Left cardiac atrium (tissue), 4 donors: ENCODE measurements at regions not wholly inside any gene's neighbourhood (a gene's known extent, or its start where the extent isn't known, plus 50 kb on each side); places are given as distances from the start of the nearest gene placed in this dataset.
A peak's percentile ranks its signal among the peaks of the same experiment; 100 is the strongest.

Source experiments
- ATAC-seq, 2 donors: fragments of 200-7000 bp; cut with Tn5 transposase; one replicate each; pipeline ENCODE4 v1.9.1; 2020; ENCODE audit warnings: mild to moderate bottlenecking in 2 of 2, moderate library complexity in 2 of 2
- DNase-seq: peaks from one replicate; pipeline ENCODE4 v3.0.0-alpha.2; 2020
- intact Hi-C, 2 donors: fragments of 100-400 bp; cut with DNase I; formaldehyde crosslinking; loops; one replicate each; pipeline versions ENCODE4 v1.14.1 to v1.15.1; 2022 to 2023
- donor health status: DM: no; HTN: yes; CAD: no.
- donor health status: DM: no; HTN: yes; CAD: no; lungs with severe emphysema.
- donor health status: DM: yes; HTN: yes; CAD: no.
- donor health status: Dilated cardiomyopathy.

DNA sequence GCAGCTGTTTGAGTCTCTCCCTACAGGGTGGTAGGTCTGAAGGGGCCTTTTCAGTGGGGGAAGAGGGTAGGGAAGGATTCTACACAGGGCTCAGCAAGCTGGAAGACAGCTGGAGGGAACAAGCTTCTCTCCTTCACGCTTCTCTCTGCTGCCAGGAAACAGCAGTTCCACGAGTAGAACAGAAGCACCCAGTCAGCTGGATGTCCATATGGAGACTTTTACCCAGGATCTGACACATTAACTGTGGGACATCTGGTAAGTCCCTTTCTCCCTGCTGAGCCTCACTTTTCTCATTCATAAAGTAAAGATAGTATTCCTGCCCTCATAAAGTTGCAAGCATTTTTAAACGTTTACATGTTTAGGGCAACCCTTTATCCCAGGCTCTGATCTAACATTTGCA lies 280.3 kb downstream of the OMA1 start:
- intact Hi-C loops = no loop called here
- DNase-seq = no peak
- ATAC-seq = no peak

DNA sequence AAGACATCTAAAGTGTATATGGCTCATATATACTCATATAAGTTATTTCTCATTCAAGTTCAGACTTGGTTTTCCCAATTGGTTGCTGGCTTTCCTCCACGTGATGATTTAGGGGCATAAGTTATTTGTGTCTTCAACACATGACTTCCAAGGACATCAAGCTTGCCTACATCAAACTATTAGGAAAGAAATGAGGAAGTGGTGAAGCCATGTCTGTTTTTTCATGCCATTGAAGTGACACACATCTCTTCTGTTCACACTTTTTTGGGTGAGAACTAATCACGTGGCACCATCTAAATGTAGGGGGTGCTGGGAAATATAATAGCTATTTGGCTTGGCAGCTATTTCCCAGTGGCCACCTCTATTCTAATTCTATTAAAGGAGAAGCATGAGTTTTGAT lies 282.1 kb downstream of the OMA1 start:
- intact Hi-C loops = no loop called here
- DNase-seq = no peak
- no peak for ATAC-seq

DNA sequence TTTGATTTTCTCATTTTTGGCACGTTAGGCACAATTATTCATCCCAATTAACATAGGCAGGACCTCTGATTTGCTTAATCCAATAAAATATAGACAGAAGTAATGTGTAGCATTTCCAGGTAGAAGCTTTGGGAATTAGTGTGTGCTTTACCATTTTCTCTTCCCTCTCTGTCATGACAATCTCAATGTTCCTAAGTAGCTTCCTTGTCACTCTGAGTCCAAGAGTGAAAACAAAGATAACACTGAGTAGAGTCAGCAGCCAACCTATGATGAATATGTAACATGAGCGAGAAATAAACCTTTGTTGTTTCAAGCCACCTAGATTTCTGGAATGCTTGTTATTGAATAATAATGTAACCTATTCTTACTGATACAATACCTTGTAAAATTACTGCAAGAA lies 283.8 kb downstream of the OMA1 start:
- intact Hi-C loops = no loop called here
- ATAC-seq (no peak), DNase-seq (no peak)

DNA sequence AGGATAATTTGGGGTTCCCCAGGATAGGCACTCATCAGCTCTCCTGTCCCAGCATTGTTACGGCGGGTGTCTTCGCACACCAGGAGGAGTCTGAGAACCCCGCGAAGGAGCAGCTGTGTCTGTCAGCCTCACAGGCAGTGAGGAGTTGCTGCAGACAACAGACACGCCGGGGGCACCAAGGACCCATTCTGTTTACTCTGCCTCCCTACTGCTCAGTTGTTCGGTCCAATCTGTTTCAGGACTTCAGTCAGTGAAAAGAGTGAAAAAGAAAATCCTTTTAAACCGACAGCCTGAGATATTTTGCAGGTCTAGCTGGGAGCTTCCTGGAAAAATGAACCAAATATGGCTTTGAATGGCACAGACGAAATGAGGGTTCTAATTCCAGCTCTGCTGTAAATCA lies 288.4 kb downstream of the OMA1 start:
- no peak for ATAC-seq
- intact Hi-C loops = no loop called here
- no peak for DNase-seq

DNA sequence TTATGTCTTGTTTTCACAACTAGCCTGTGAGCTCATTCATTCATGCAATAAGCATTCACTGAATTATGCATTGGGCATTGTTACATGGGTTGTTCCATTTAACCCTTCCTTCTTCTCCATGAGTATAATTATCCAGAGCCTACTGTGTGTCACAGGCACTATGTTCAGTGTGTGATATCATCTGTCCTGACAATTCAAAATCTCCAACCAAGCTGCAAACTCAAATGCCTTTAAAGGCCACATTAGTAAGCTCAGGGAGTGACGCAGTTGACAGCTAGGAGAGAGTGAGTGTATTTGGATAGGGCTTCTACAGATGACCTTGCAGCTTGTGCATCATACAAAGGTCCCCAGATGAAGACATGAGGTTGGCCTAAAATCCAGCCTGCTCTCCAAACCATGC lies 289.5 kb downstream of the OMA1 start:
- intact Hi-C loops = no loop called here
- ATAC-seq = no peak
- DNase-seq = no peak

DNA sequence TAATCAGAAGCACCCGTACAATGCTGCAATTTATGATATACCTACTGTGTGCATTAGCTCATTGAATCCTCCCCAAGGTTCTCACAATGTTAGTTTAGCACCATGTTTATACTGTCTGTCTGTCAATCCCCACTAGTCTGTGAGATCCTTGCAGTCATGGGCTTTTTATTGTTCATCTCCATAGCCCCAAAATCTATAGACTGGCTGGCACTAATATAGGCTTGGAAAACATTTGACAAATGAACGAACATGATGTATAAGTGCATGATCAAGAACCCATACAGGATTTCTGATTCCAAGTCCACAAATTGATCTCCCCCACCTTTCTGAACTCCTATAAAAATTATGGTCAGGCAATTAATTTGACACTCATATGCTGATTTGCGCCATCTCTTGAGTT lies 290.0 kb downstream of the OMA1 start:
- intact Hi-C loops = no loop called here
- ATAC-seq (no peak), DNase-seq (no peak)

DNA sequence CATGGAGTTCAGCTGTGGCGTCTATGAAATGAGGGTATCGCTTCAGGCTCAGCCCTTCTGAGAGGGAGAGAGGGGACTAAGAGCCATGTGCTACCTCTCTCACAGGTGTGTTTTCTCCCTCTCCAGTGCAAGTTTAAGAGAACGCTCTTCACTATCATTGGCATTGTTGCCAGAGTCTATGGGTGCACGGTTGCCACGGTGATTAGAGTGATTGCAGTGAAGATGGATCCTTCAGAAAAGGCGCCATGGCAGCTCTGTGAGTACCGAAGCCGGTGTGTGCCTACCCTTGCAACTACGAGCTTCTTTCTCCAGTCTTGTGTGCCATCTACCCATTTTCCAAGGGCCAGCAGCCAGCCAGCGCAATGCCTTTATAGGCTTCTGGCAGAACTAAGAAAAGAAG lies 290.5 kb downstream of the OMA1 start:
- no peak for ATAC-seq
- intact Hi-C loops = no loop called here
- DNase-seq = no peak

DNA sequence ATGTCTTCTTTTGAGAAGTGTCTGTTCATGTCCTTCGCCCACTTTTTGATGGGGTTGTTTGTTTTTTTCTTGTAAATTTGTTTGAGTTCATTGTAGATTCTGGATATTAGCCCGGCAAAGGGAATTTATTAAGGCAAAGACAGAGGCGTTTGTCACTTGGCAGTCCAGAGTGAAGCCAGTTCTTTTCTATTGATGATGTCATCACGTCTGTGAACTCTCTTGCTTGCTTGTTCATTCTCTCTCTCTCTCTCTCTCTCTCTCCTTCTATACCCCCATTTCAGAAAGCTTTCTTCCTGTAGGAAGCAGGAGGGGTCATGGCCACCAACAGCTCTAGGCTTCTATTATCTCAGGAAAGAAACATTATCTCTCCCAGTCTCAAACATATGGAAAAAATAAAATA lies 291.3 kb downstream of the OMA1 start:
- DNase-seq (no peak), ATAC-seq (no peak)
- intact Hi-C loops = no loop called here

DNA sequence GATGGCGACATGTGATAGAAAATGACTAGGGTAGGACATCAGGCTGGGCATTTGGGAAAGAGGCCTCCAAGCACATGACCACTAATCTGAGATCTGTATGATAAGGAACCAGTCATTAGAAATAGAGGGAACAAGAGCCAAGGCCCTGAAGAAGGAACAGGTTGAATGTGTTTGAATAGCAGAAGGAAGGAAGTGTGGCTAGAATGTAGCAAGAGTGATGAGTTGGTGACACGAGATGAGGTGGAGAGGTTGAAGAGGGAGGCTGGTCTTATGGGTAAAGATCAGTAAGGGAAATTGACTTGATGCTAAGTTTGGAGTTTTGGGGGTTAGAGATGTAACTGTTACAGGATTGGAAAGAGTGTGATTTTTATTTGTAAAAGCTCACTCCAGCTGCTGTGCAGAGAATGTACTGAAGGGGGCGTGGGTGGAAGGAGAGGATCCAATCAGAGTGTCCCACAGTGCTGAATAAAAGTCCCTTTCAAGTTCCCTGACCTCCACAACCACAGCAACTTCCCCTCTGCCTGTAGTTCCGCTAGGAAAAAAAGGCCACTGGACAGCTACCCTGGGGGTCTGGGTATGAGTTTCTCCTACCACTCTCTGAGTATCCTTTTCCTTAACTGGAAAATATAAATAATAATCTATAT lies 295.0 kb downstream of the OMA1 start:
- DNase-seq (no peak), ATAC-seq (no peak)
- intact Hi-C loops = no loop called here

DNA sequence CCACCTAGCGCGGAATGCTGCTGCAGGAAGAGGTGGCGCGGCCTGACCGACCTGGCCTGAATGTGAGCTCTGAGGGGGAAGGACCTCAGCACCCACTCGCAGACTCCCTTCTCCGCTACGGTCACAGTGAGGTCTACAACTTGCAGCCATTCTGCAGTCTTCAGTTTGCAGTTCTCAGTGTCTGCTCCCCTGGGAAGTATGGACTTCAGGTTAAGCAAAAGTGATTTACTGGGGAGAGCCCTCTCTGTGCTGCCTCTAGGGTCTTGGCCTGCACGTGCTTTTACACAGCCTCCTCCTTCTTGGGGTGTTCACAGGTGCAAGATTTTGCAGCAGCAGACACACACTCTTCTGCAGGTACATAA lies 296.0 kb downstream of the OMA1 start:
- DNase-seq (no peak), ATAC-seq (no peak)
- intact Hi-C loops = no loop called here

DNA sequence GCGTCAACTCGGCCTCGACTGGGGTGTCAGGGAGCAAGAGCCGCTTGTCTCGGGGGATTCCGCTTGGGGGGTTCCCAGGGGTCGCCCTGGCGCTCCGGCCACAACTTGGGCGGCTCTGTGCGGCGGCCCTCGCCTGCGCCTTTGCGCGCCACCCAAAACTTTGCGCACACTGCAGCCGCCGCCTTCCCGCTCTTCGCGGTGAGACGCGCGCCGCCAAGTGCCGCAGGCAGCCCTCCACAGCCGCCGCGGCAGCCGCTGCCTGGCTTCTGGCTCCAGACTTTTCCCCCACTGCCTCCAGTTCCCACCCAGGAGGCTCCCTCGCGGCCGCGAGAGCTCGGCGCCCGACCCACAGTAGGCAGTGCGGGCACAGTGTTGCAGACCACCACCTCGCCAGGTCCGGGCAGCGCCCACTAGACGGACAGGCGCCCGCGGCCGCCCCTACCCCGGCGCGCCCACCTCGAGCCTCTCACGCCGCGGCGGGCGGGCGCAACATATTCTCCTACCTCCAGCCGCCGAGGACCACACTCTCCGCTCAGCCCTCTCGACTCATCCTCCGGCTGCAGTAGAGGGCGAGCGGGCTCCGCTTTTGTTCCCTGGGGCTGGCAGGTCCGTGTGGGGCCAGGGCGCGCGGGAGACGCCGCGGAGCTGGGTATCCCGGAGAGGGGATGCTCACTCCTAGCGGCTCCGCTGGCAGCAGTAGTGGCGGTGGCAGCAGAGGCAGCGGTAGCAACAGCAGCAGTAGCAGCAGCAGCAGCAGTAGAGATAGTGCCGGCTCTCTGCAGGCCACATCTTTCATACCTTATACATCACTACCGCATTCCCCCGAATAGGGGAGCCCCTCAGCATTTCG lies 296.6 kb downstream of the OMA1 start:
- DNase-seq (peak; percentile 24), ATAC-seq (peak; percentile 65 to 81)
- intact Hi-C loops = no loop called here

DNA sequence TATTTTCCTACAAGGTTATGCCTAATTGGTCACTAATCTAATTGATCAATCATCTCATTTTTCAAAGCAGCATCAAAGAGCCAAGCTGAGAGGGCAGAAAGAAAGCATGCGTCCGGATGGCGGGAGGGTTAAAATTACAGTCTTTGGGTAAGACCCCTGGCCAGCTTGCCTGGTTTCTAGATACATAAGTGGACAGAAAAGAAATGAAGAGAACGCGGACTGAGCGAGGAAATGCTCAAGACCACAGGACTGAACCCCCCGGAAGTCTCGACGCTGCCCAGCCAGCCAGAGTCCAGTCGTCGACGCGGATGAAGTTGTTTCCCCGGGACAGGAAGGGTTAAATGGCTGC lies 297.2 kb downstream of the OMA1 start:
- no peak for DNase-seq
- intact Hi-C loops = no loop called here
- ATAC-seq = no peak

DNA sequence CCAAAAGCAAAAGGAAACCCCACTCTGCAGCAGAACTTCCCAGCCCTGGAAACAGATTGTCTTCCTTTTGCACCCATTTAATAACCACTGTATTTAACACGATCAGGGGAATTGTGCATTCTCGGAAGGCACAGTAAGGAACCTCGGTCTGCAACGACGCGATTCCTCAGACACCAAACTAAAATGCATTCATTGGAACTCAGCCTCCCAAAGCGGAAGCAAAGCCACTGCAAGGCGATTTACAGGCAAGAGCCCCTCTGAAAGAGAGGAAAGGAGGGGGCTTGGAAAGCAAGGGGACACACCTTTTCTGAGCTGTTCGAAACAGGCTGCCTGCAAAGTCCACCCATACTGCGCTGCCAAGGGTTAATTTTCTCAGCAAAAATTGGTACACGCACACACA lies 297.7 kb downstream of the OMA1 start:
- ATAC-seq (no peak), DNase-seq (no peak)
- intact Hi-C loops = no loop called here

DNA sequence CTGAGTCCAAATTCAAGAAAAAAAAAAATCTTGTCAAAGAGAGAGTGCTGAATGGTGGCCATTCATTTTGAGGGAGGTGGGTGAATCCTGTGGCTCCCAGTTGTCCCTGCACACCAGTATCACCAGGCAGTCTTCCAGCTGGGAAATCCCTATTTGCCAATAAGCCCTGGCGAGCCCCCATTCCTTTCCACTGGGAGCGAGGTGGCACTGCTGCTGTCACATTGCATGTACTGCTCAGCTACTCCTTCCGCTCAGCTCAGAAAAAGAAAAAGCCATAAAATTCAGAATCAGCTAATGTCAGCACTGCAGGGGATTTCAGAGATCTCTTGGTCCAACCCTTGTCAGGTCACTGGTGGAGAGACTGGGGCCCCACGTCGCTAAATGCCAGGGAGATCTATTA lies 298.5 kb downstream of the OMA1 start:
- no peak for DNase-seq
- ATAC-seq = no peak
- intact Hi-C loops = no loop called here

DNA sequence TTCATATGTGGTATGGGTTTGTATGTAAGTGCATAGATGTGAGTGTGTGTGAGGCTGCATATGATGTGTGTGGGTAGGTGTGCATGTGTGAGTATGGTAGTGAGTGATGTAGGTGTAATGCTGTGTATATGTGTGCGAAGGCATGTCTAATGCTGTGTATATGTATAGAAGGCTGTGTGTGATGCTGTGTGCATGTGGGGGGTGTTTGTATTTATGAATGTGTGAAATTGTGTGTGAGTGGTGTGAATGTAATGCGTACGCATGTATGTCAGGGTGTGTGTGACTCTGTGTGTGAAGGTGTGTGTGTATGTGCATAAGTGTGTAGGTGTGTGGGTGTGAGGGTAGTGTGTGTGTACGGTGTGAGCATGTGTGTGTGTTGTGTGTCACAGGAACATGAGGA lies 300.0 kb downstream of the OMA1 start:
- no peak for ATAC-seq
- intact Hi-C loops = no loop called here
- no peak for DNase-seq

DNA sequence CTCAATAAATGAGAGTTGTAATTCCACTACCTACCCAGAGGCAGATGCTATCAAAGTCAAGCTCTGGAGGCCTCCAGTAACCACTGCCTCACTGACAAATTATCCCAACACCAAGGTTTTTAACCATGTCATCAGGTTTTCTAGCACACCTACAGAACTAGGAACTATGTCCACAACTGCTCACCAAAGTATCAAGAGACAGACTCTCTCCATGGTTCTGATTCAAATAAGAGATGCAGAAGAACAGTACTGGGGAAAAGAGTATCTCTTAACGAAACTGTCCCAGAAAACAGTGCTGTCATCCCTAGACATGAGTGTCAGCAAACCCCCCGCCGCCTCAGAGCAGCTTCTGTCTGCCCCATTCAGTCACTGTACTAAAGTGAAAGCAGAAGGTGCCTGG lies 301.7 kb downstream of the OMA1 start:
- intact Hi-C loops = no loop called here
- ATAC-seq (no peak), DNase-seq (no peak)

DNA sequence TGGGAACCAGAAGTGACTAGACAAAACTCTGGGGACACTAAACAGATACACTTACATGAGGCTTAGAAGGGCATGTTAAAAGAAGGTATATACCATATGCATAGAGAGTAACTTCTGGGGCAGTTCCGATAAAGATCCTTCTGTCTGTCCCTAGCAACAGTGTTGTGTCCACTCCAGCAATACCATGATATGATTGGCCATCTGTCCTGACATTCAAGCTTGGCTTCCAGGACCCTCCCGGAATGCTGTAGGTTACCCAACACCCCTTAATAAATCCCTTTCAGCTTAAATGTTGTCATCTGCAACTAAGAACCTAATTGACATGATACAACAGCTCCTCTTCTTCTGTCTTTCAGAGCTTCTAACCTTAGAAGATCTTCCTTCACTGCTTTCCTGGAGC lies 307.7 kb downstream of the OMA1 start:
- intact Hi-C loops = no loop called here
- no peak for DNase-seq
- no peak for ATAC-seq

DNA sequence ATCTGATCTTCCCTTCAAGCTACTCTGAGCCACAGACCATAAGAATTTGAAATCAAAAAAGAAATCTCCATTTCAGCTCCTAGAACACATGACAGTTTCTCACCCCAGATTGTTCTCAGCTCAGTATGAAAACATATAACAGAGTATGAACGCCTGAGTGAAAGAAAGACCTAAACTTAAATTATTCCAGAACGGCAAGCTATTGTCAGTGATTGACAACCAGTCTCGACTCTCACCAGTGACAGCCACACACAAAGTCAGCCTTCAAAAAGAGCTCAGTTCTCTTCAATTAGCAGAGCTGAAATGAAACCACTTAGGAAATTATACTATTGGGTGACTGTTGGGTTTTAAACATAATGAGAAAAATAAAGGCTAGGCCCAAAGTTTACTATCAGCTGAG lies 312.8 kb downstream of the OMA1 start:
- DNase-seq = no peak
- ATAC-seq = no peak
- intact Hi-C loops = no loop called here

DNA sequence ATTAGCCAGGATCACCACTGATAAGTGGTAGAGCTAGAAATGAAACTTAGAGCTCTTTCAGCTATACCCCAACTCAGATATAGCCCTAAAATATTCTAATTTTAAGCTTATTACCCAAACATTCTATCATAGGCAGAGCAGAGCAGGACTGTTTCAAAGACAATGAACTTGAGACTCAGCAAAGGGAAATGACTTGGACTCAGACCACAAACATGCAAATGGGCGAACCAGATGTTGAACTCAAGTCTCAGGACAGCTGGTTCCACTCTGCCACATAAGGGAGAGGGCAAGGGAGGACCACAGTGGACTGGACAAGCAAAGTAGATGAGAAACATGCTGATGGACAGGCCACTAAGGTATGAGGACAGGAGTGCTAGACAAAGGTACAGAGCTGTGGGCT lies 315.3 kb downstream of the OMA1 start:
- DNase-seq (no peak), ATAC-seq (no peak)
- intact Hi-C loops = no loop called here

DNA sequence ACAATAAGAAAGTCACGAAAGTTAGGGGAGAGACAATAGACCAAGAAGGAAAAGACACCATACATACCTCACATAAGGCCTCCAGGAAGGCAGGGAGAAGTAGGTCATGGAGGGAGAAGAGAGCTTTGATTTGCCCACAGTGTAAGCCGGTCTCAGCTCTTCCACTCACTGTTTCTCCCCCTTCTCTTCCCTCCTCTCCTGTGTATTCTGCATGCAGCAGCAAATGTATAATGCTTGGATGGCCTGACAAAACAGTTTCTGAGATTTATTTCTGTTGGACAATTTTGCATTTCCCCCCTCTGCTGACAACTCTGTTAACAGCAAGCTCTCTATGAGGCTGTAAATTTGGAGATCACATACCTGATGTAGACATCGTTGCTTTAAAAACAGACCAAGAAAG lies 318.9 kb downstream of the OMA1 start:
- no peak for DNase-seq
- intact Hi-C loops = no loop called here
- no peak for ATAC-seq

DNA sequence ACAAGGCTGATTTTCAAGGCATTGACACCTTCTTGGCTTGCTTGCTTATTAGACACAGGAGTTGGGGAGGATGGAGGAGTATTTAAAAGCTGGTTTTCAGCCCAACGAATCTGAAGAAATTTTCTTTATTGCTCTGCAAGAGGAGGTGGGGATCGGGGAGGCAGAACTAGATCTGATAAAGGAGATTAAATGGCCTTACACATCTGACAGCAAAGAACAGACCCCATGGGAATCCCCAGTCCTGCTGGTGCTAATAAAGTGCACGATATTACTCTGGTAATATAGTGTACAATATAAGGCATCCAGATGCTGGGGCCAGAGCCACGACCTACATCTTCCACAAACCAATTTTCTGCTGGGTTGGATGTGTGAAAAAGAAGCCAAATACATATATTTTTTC lies 323.0 kb downstream of the OMA1 start:
- intact Hi-C loops = no loop called here
- no peak for DNase-seq
- ATAC-seq = no peak
